WTC11 (cell line): ENCODE measurements at regions not wholly inside any gene's neighbourhood (a gene's known extent, or its start where the extent isn't known, plus 50 kb on each side); places are given as distances from the start of the nearest gene placed in this dataset.
"Not testable (repeated sequence)": the region's sequence is repeated elsewhere in the genome, so short reads cannot be mapped to it uniquely, and the experiment has no call there.

Source experiments
- ATAC-seq: fragments of 200-7000 bp; cut with Tn5 transposase; 2 replicates; pipeline ENCODE4 v1.10.0; 2021; ENCODE audit warnings: mild to moderate bottlenecking, moderate library complexity
- CTCF ChIA-PET: fragments of 300-600 bp; sonication (Branson Sonifier 250); formaldehyde crosslinking; loops from one replicate; lab custom pipeline; 2021; ENCODE audit warnings: antibody characterized with exemption; lab: Charles Lee
- POLR2A ChIA-PET: fragments of 350-600 bp; sonication (Branson Sonifier 250); formaldehyde crosslinking; loops from one replicate; lab custom pipeline; 2021; ENCODE audit warnings: antibody characterized with exemption; lab: Charles Lee
- DNase-seq: peaks from one replicate; pipeline ENCODE4 v3.0.0; 2021; ENCODE audit warnings: low spot score
- H3K27ac Mint-ChIP-seq: 2 replicates; pipeline ENCODE4 v1.8.0; 2021; ENCODE audit warnings: mixed read lengths
- H3K27me3 Mint-ChIP-seq: 2 replicates; pipeline ENCODE4 v1.8.0; 2021; ENCODE audit warnings: low read depth, mild to moderate bottlenecking, moderate library complexity, mixed read lengths
- H3K36me3 Mint-ChIP-seq: 2 replicates; pipeline ENCODE4 v1.8.0; 2021; ENCODE audit warnings: mixed read lengths
- H3K4me1 Mint-ChIP-seq: 2 replicates; pipeline ENCODE4 v1.8.0; 2022; ENCODE audit warnings: mixed read lengths
- H3K4me3 Mint-ChIP-seq: 2 replicates; pipeline ENCODE4 v1.8.0; 2021; ENCODE audit warnings: mild to moderate bottlenecking, moderate library complexity, mixed read lengths
- H3K9me3 Mint-ChIP-seq: 2 replicates; pipeline ENCODE4 v1.8.0; 2021; ENCODE audit warnings: mixed read lengths
- AFF4 ChIP-seq: sonication (generic); formaldehyde crosslinking; IDR thresholded peaks from 2 replicates; pipeline ENCODE4 v1.8.1; 2023; ENCODE audit warnings: mild to moderate bottlenecking, missing genetic modification reagents, borderline replicate concordance
- ATF3 ChIP-seq: sonication (generic); formaldehyde crosslinking; conservative IDR thresholded peaks from 2 replicates; pipeline ENCODE4 v1.8.1; 2022; ENCODE audit warnings: mild to moderate bottlenecking, missing genetic modification reagents
- FOXJ3 ChIP-seq: sonication (generic); formaldehyde crosslinking; IDR thresholded peaks from 2 replicates; pipeline ENCODE4 v1.9.0; 2021; ENCODE audit warnings: missing genetic modification reagents, mild to moderate bottlenecking, borderline replicate concordance
- FOXP1 ChIP-seq: sonication (generic); formaldehyde crosslinking; IDR thresholded peaks from 2 replicates; pipeline ENCODE4 v1.8.0; 2022; ENCODE audit warnings: missing genetic modification reagents, mild to moderate bottlenecking, moderate library complexity, borderline replicate concordance
- FOXP4 ChIP-seq: sonication (generic); formaldehyde crosslinking; IDR thresholded peaks from 2 replicates; pipeline ENCODE4 v1.8.0; 2022; ENCODE audit warnings: mild to moderate bottlenecking, missing genetic modification reagents
- GABPB1 ChIP-seq: sonication (generic); formaldehyde crosslinking; IDR thresholded peaks from 2 replicates; pipeline ENCODE4 v1.8.1; 2023; ENCODE audit warnings: mild to moderate bottlenecking, missing genetic modification reagents
- GTF2I ChIP-seq: fragments of 250-450 bp; sonication (Bioruptor Pico); conservative IDR thresholded peaks from 2 replicates; pipeline ENCODE4 v1.4.0; 2021; ENCODE audit warnings: mild to moderate bottlenecking
- NFE2L1 ChIP-seq: sonication (generic); formaldehyde crosslinking; IDR thresholded peaks from 2 replicates; pipeline ENCODE4 v1.8.1; 2023; ENCODE audit warnings: missing genetic modification reagents
- PRRX2 ChIP-seq: fragments of 250-450 bp; sonication (Bioruptor Pico); IDR thresholded peaks from 2 replicates; pipeline ENCODE4 v1.8.0; 2021; ENCODE audit warnings: mild to moderate bottlenecking
- TEAD4 ChIP-seq: sonication (generic); formaldehyde crosslinking; IDR thresholded peaks from 2 replicates; pipeline ENCODE4 v1.8.0; 2022; ENCODE audit warnings: mild to moderate bottlenecking, missing genetic modification reagents
- ZNF281 ChIP-seq: sonication (generic); formaldehyde crosslinking; IDR thresholded peaks from 2 replicates; pipeline ENCODE4 v1.8.0; 2023; ENCODE audit warnings: mild to moderate bottlenecking, missing genetic modification reagents

GRCh38 chr12:89192429-89192828 is 159.9 kb downstream of the DUSP6 start (continued):
- TF ChIP-seq FOXP4 (CRISPR knock-in tag) (no peak), TEAD4 (CRISPR knock-in tag) (no peak)

GRCh38 chr12:89191597-89191996 is 160.7 kb downstream of the DUSP6 start:
- ATAC-seq, H3K27me3 Mint-ChIP-seq, DNase-seq, CTCF ChIA-PET, H3K4me1 Mint-ChIP-seq, POLR2A ChIA-PET, H3K4me3 Mint-ChIP-seq, H3K27ac Mint-ChIP-seq: not testable (repeated sequence)
- H3K9me3 Mint-ChIP-seq: peaks cover 22% of the 10 kb centered on the region
- peaks cover 14% of the 10 kb centered on the region for H3K36me3 Mint-ChIP-seq

- Mint-ChIP-seq H3K27me3 (no peaks in the 10 kb centered on the region), H3K9me3 (peaks cover 22% of the 10 kb centered on the region), H3K36me3 (peaks cover 14% of the 10 kb centered on the region), H3K4me3 (no peak overlapping the region), H3K27ac (no peak overlapping the region), H3K4me1 (no peaks in the 10 kb centered on the region)
- no peak for DNase-seq
- TF ChIP-seq PRRX2 (CRISPR knock-in tag) (no peak), NFE2L1 (CRISPR knock-in tag) (no peak), FOXJ3 (CRISPR knock-in tag) (no peak)
- ChIA-PET POLR2A (interaction anchor here (0.6 kb wide), 1 partner anchor 12 kb away, joined by 4 read pairs; no protein-coding TSS in a partner anchor), CTCF (no interaction called here)
- ATAC-seq: no peak
Observed at GRCh38 chr12:89189448-89189847, 162.9 kb downstream of the DUSP6 start.

GRCh38 chr12:89187507-89187906 is 164.8 kb downstream of the DUSP6 start:
- peaks cover 22% of the 10 kb centered on the region for H3K9me3 Mint-ChIP-seq
- H3K36me3 Mint-ChIP-seq: peaks cover 14% of the 10 kb centered on the region
- DNase-seq (no peak), ATAC-seq (no peak)
- POLR2A ChIA-PET: no interaction called here
- no peak overlapping the region for H3K4me3 Mint-ChIP-seq
- no peak overlapping the region for H3K27ac Mint-ChIP-seq
- no peaks in the 10 kb centered on the region for H3K27me3 Mint-ChIP-seq
- CTCF ChIA-PET: no interaction called here
- TF ChIP-seq ATF3 (CRISPR knock-in tag) (no peak), FOXP1 (CRISPR knock-in tag) (no peak), GTF2I (CRISPR knock-in tag) (no peak), AFF4 (CRISPR knock-in tag) (no peak), GABPB1 (no peak), ZNF281 (CRISPR knock-in tag) (no peak)
- no peaks in the 10 kb centered on the region for H3K4me1 Mint-ChIP-seq
